ENCODE measurements at regions not wholly inside any gene's neighbourhood (a gene's known extent, or its start where the extent isn't known, plus 50 kb on each side); places are given as distances from the start of the nearest gene placed in this dataset.

GRCh38 chrX:36583674-36584073 lies 424.5 kb upstream of the FAM47C start:
- WGBS, 5 donors, result 82 to 97% (median 87%) methylated on average over 6 of the region's 6 CpGs
- intact Hi-C loops (cut with DNase I; ENCODE audit: low total_unique reads), result no loop called here
- no peaks in the 10 kb centered on the region for H3K4me1 ChIP-seq
- no peaks in the 10 kb centered on the region for H3K36me3 ChIP-seq
- no peak for TF ChIP-seq POLR2AphosphoS5 (IDR thresholded peaks at IDR 0.05)
- no peak for TF ChIP-seq EP300 (IDR thresholded peaks at IDR 0.05)
- no peak for TF ChIP-seq CTCF (IDR thresholded peaks at IDR 0.05)
- TF ChIP-seq POLR2A (IDR thresholded peaks at IDR 0.05), result no peak
- no peak for DNase-seq
- H3K9me3 ChIP-seq, result no peaks in the 10 kb centered on the region
- no peak overlapping the region for H3K27ac ChIP-seq
- no peak overlapping the region for H3K4me3 ChIP-seq
- no peaks in the 10 kb centered on the region for H3K27me3 ChIP-seq

- TF ChIP-seq CTCF (IDR thresholded peaks at IDR 0.05), result no peak
- no peak for TF ChIP-seq POLR2A (IDR thresholded peaks at IDR 0.05)
- no peak for TF ChIP-seq EP300 (IDR thresholded peaks at IDR 0.05)
- no peak for TF ChIP-seq POLR2AphosphoS5 (IDR thresholded peaks at IDR 0.05)
- no peak for DNase-seq
- no peak overlapping the region for H3K27ac ChIP-seq
- H3K4me3 ChIP-seq, result no peak overlapping the region
- no peaks in the 10 kb centered on the region for H3K9me3 ChIP-seq
- intact Hi-C loops (cut with DNase I; ENCODE audit: low total_unique reads), result no loop called here
- H3K36me3 ChIP-seq, result no peaks in the 10 kb centered on the region
- 33 to 58% (median 46%) methylated on average over 4 of the region's 4 CpGs for WGBS, 5 donors
- no peaks in the 10 kb centered on the region for H3K4me1 ChIP-seq
- no peaks in the 10 kb centered on the region for H3K27me3 ChIP-seq
Measured at GRCh38 chrX:36609616-36610585, 398.3 kb upstream of the FAM47C start.

- H3K9me3 ChIP-seq, result no peaks in the 10 kb centered on the region
- no peak overlapping the region for H3K4me3 ChIP-seq
- intact Hi-C loops (cut with DNase I; ENCODE audit: low total_unique reads), result no loop called here
- no peaks in the 10 kb centered on the region for H3K4me1 ChIP-seq
- peak in 1 of 2 donors; percentile 1 for DNase-seq
- TF ChIP-seq CTCF (IDR thresholded peaks at IDR 0.05), result no peak
- TF ChIP-seq POLR2AphosphoS5 (IDR thresholded peaks at IDR 0.05), result no peak
- TF ChIP-seq POLR2A (IDR thresholded peaks at IDR 0.05), result no peak
- no peak for TF ChIP-seq EP300 (IDR thresholded peaks at IDR 0.05)
- no peaks in the 10 kb centered on the region for H3K27me3 ChIP-seq
- H3K27ac ChIP-seq, result no peak overlapping the region
- 43 to 69% (median 49%) methylated on average over 2 of the region's 2 CpGs for WGBS, 5 donors
- H3K36me3 ChIP-seq, result no peaks in the 10 kb centered on the region
Measured at GRCh38 chrX:36626898-36627297, 381.3 kb upstream of the FAM47C start.

GRCh38 chrX:36640232-36640631 lies 367.9 kb upstream of the FAM47C start:
- DNase-seq, result no peak
- Histone ChIP-seq H3K27ac (no peak overlapping the region), H3K9me3 (no peaks in the 10 kb centered on the region), H3K36me3 (no peaks in the 10 kb centered on the region), H3K4me3 (no peak overlapping the region), H3K4me1 (no peaks in the 10 kb centered on the region), H3K27me3 (peaks cover 0 to 4% (median 0%) of the 10 kb centered on the region in 3 donors)
- 85 to 93% (median 87%) methylated on average over 4 of the region's 4 CpGs for WGBS, 5 donors
- intact Hi-C loops (cut with DNase I; ENCODE audit: low total_unique reads), result no loop called here
- TF ChIP-seq POLR2A (IDR thresholded peaks at IDR 0.05) (no peak), POLR2AphosphoS5 (IDR thresholded peaks at IDR 0.05) (no peak), CTCF (IDR thresholded peaks at IDR 0.05) (no peak), EP300 (IDR thresholded peaks at IDR 0.05) (no peak)
